GM18505 (cell line): ENCODE measurements at regions not wholly inside any gene's neighbourhood (a gene's known extent, or its start where the extent isn't known, plus 50 kb on each side); places are given as distances from the start of the nearest gene placed in this dataset.

ENCODE experiments used
- ATAC-seq: cut with Tn5 transposase; IDR thresholded peaks from one replicate; pipeline ENCODE4 v1.9.1; 2021; ENCODE audit not compliant: unreplicated experiment
- POLR2A ChIP-seq: IDR thresholded peaks from 4 replicates; pipeline ENCODE4 v1.6.1; 2011; ENCODE audit warnings: borderline replicate concordance; ENCODE audit not compliant: insufficient read depth, insufficient read length; ENCODE audit errors: extremely low read depth

GRCh38 chr9:115216873-115217272 lies 98.9 kb upstream of the TNC start:
- no peak for TF ChIP-seq POLR2A
- ATAC-seq = no peak

GRCh38 chr9:115220319-115221005 lies 102.5 kb upstream of the TNC start:
- no peak for ATAC-seq
- TF ChIP-seq POLR2A = no peak

GRCh38 chr9:115223471-115223870 lies 105.5 kb upstream of the TNC start:
- no peak for TF ChIP-seq POLR2A
- ATAC-seq = no peak

- no peak for ATAC-seq
- no peak for TF ChIP-seq POLR2A
Measured at GRCh38 chr9:115225459-115226116, 107.6 kb upstream of the TNC start.

- ATAC-seq = no peak
- TF ChIP-seq POLR2A = no peak
Measured at GRCh38 chr9:115226152-115226551, 108.2 kb upstream of the TNC start.

- no peak for ATAC-seq
- no peak for TF ChIP-seq POLR2A
Measured at GRCh38 chr9:115229496-115229895, 111.5 kb upstream of the TNC start.

- ATAC-seq = no peak
- TF ChIP-seq POLR2A = no peak
Measured at GRCh38 chr9:115230924-115231515, 113.1 kb upstream of the TNC start.

GRCh38 chr9:115232181-115232774 lies 114.3 kb upstream of the TNC start:
- TF ChIP-seq POLR2A = no peak
- ATAC-seq = no peak

GRCh38 chr9:115234094-115234493 lies 116.1 kb upstream of the TNC start:
- TF ChIP-seq POLR2A = no peak
- peak; percentile 73 for ATAC-seq

GRCh38 chr9:115235221-115235620 lies 117.3 kb upstream of the TNC start:
- no peak for TF ChIP-seq POLR2A
- ATAC-seq = no peak

GRCh38 chr9:115237385-115237998 lies 119.5 kb upstream of the TNC start:
- ATAC-seq = no peak
- no peak for TF ChIP-seq POLR2A

- no peak for TF ChIP-seq POLR2A
- ATAC-seq = no peak
Measured at GRCh38 chr9:115240676-115241075, 122.7 kb upstream of the TNC start.

GRCh38 chr9:115241641-115242040 lies 123.7 kb upstream of the TNC start:
- ATAC-seq = no peak
- TF ChIP-seq POLR2A = no peak
